GM12878 (cell line): ENCODE measurements at regions not wholly inside any gene's neighbourhood (a gene's known extent, or its start where the extent isn't known, plus 50 kb on each side); places are given as distances from the start of the nearest gene placed in this dataset.

Experiments used
- ATAC-seq: fragments of 200-7000 bp; cut with Tn5 transposase; 3 replicates; pipeline ENCODE4 v1.9.1; 2020; ENCODE audit warnings: mild to moderate bottlenecking, moderate library complexity
- BruUV-seq: library from RNA; stranded (reverse); fragments of 400-500 nt; replicated peaks from 2 replicates; lab custom pipeline; 2021; lab: Mats Ljungman, UMichigan
- CTCF ChIA-PET: fragments of 300-600 bp; sonication (Branson Sonifier 250); formaldehyde crosslinking; extraction: SDS; loops from one replicate; lab custom pipeline; 2021; ENCODE audit warnings: inconsistent platforms; lab: Yijun Ruan, JAX
- POLR2A ChIA-PET: fragments of 350-600 bp; formaldehyde crosslinking; extraction: SDS; loops from one replicate; lab custom pipeline; 2021; ENCODE audit warnings: inconsistent platforms; lab: Charles Lee
- RAD21 ChIA-PET: fragments of 300-600 bp; sonication (Branson Sonifier 250); formaldehyde crosslinking; loops from one replicate; lab custom pipeline; 2023; ENCODE audit warnings: antibody characterized with exemption; ENCODE audit not compliant: unreplicated experiment; lab: Charles Lee
- SMC1A ChIA-PET: fragments of 300-600 bp; sonication (Branson Sonifier 250); formaldehyde crosslinking; loops from one replicate; lab custom pipeline; 2023; ENCODE audit not compliant: unreplicated experiment, uncharacterized antibody; lab: Charles Lee
- DNase-seq: peaks from one replicate; pipeline ENCODE4 v3.0.0-alpha.2; 2011; ENCODE audit warnings: low read depth, low spot score
- FAIRE-seq: peaks from 3 replicates; lab custom pipeline; 2011; peaks lifted over from hg19 to GRCh38; lab: Jason Lieb, UNC
- H2AFZ ChIP-seq: 2 replicates; pipeline ENCODE4 v1.6.0; 2011; ENCODE audit warnings: low read depth, low read length, control low read depth; ENCODE audit not compliant: control insufficient read depth
- H3K27ac ChIP-seq: 2 replicates; pipeline ENCODE4 v1.5.1; 2011; ENCODE audit warnings: control low read depth; ENCODE audit not compliant: control insufficient read depth, insufficient read depth
- H3K27me3 ChIP-seq, 2 experiments: replicated peaks in 1 of 2; 2 replicates each; pipeline versions ENCODE4 v1.6.0 to v1.6.1; 2011; ENCODE audit warnings: low read length in 1 of 2; ENCODE audit not compliant: control insufficient read depth in 2 of 2, insufficient read depth in 2 of 2
- H3K36me3 ChIP-seq, 2 experiments: 2 replicates each; pipeline ENCODE4 v1.5.1; 2011; ENCODE audit warnings: low read length in 1 of 2; ENCODE audit not compliant: control insufficient read depth in 2 of 2, insufficient read depth in 2 of 2
- H3K4me1 ChIP-seq: 2 replicates; pipeline ENCODE4 v1.6.1; 2011; ENCODE audit warnings: mild to moderate bottlenecking, low read length, moderate library complexity, mixed read lengths; ENCODE audit not compliant: control insufficient read depth, insufficient read depth
- H3K4me2 ChIP-seq: 2 replicates; pipeline ENCODE4 v1.6.0; 2011; ENCODE audit warnings: control low read depth; ENCODE audit not compliant: control insufficient read depth, insufficient read depth
- H3K4me3 ChIP-seq: fragments of 200-600 bp; sonication (generic); 2 replicates; pipeline ENCODE4 v1.5.1; 2016
- H3K79me2 ChIP-seq: 2 replicates; pipeline ENCODE4 v1.6.0; 2011; ENCODE audit warnings: low read length; ENCODE audit not compliant: control insufficient read depth, insufficient read depth
- H3K9ac ChIP-seq: 2 replicates; pipeline ENCODE4 v1.8.0; 2011; ENCODE audit warnings: low read length, control low read depth, mixed read lengths; ENCODE audit not compliant: control insufficient read depth, insufficient read depth
- H3K9me3 ChIP-seq: replicated peaks from 3 replicates; pipeline ENCODE4 v1.5.1; 2011; ENCODE audit warnings: mild to moderate bottlenecking, low read length; ENCODE audit not compliant: control insufficient read depth, insufficient read depth
- H4K20me1 ChIP-seq: 2 replicates; pipeline ENCODE4 v1.6.0; 2011; ENCODE audit not compliant: control insufficient read depth, insufficient read depth
- CEBPB ChIP-seq, 2 experiments: fragments of 150-350 bp in 1 of 2; IDR thresholded peaks; 2 replicates each; pipeline ENCODE4 v1.6.1; 2012 to 2014; ENCODE audit warnings: low read depth in 2 of 2, low read length in 2 of 2, borderline replicate concordance in 1 of 2, inconsistent platforms in 1 of 2
- EGR1 ChIP-seq, 2 experiments: IDR thresholded peaks; 1 replicate in 1 of 2; 2 replicates in 1 of 2; pipeline ENCODE4 v1.6.1; 2011 to 2012; ENCODE audit warnings: low read depth in 2 of 2, low read length in 2 of 2, borderline replicate concordance in 1 of 2, mild to moderate bottlenecking in 1 of 2, moderate library complexity in 1 of 2
- FOXM1 ChIP-seq: IDR thresholded peaks from 2 replicates; pipeline ENCODE4 v1.6.1; 2012; ENCODE audit warnings: low read depth, mild to moderate bottlenecking, inconsistent platforms, low read length, moderate library complexity
- MTA3 ChIP-seq: IDR thresholded peaks from 2 replicates; pipeline ENCODE4 v1.6.1; 2012; ENCODE audit warnings: low read length, inconsistent platforms, borderline replicate concordance
- MXI1 ChIP-seq: fragments of 150-350 bp; IDR thresholded peaks from 2 replicates; pipeline ENCODE4 v1.6.1; 2011; ENCODE audit warnings: low read depth, mild to moderate bottlenecking, inconsistent platforms, low read length, improper control_type of control experiment
- NFIC ChIP-seq: IDR thresholded peaks from 2 replicates; pipeline ENCODE4 v1.6.1; 2012; ENCODE audit warnings: low read depth, mild to moderate bottlenecking, inconsistent platforms, low read length, moderate library complexity
- NFXL1 ChIP-seq: fragments of 450-650 bp; IDR thresholded peaks from 2 replicates; pipeline ENCODE4 v1.6.1; 2017; ENCODE audit warnings: antibody characterized with exemption, mild to moderate bottlenecking, borderline replicate concordance
- SUPT20H ChIP-seq: IDR thresholded peaks from 2 replicates; pipeline ENCODE4 v1.6.1; 2011; ENCODE audit warnings: low read depth, mild to moderate bottlenecking, low read length, moderate library complexity, borderline replicate concordance; ENCODE audit not compliant: control insufficient read depth
- WGBS: methylation state at CpG from one replicate; pipeline ENCODE4 v1.1.6; 2016; ENCODE audit warnings: low lambda C conversion rate; ENCODE audit not compliant: insufficient replicate concordance, insufficient coverage; ENCODE audit errors: missing lambda C conversion rate; 5-methylcytosine and 5-hydroxymethylcytosine counted together
- in situ Hi-C: fragments of 300-500 bp; cut with MboI; formaldehyde crosslinking; loops from 9 replicates; pipeline ENCODE4 v1.14.3; 2018; ENCODE audit warnings: mixed read lengths
- intact Hi-C: fragments of 100-400 bp; cut with micrococcal nuclease; formaldehyde crosslinking; loops from one replicate; pipeline ENCODE4 v1.14.2; 2022; ENCODE audit not compliant: unreplicated experiment

- TF ChIP-seq FOXM1 (no peak), EGR1 (IDR thresholded peaks at IDR 0.05; ENCODE audit: borderline replicate concordance in 1 of 2, low read depth in 2 of 2, low read length in 2 of 2) (no peak), CEBPB (IDR thresholded peaks at IDR 0.05; ENCODE audit: borderline replicate concordance in 1 of 2, low read depth in 2 of 2, low read length in 2 of 2) (no peak), SUPT20H (no peak), MTA3 (no peak), MXI1 (no peak), NFIC (no peak)
- TF ChIP-seq, all 136 proteins: peak for 0
Observed at GRCh38 chr16:65988024-65988595, 378.4 kb upstream of the CDH5 start (continued).

GRCh38 chr16:65984296-65984695, 382.2 kb upstream of the CDH5 start:
- no peak overlapping the region for H3K4me3 ChIP-seq
- intact Hi-C loops (no loop called here), in situ Hi-C loops (no loop called here)
- RAD21 ChIA-PET = no interaction called here
- no peak overlapping the region for H3K27ac ChIP-seq
- BruUV-seq = no TSS peak
- H3K27me3 ChIP-seq = no peaks in the 10 kb centered on the region
- H3K79me2 ChIP-seq = no peaks in the 10 kb centered on the region
- H3K36me3 ChIP-seq = no peaks in the 10 kb centered on the region
- H2AFZ ChIP-seq = no peak overlapping the region
- WGBS = 2% methylated on average over 3 of the region's 3 CpGs
- no peaks in the 10 kb centered on the region for H3K4me1 ChIP-seq
- no peak for TF ChIP-seq NFXL1
- CTCF ChIA-PET = no interaction called here
- DNase-seq (no peak), FAIRE-seq (no peak), ATAC-seq (no peak)
- no peak overlapping the region for H3K9ac ChIP-seq
- no peak overlapping the region for H3K4me2 ChIP-seq
- POLR2A ChIA-PET = no interaction called here
- H4K20me1 ChIP-seq = no peaks in the 10 kb centered on the region
- SMC1A ChIA-PET = no interaction called here
- no peaks in the 10 kb centered on the region for H3K9me3 ChIP-seq
